Renal cortex interstitium (tissue), 11 donors: ENCODE measurements at regions not wholly inside any gene's neighbourhood (a gene's known extent, or its start where the extent isn't known, plus 50 kb on each side); places are given as distances from the start of the nearest gene placed in this dataset.
A peak's percentile ranks its signal among the peaks of the same experiment; 100 is the strongest.
"Not testable (repeated sequence)": the region's sequence is repeated elsewhere in the genome, so short reads cannot be mapped to it uniquely, and the experiment has no call there.

Experiments used
- DNase-seq, 11 donors: peaks; one replicate each; pipeline ENCODE4 v3.0.0-alpha.2; 2013; ENCODE audit warnings: low read depth in 9 of 11, low spot score in 4 of 11; ENCODE audit errors: extremely low read depth in 1 of 11

- DNase-seq: no peak
Measured at GRCh38 chr13:90710164-90710759, 637.2 kb upstream of the MIR17HG start.

GRCh38 chr13:90713441-90714133 is 633.9 kb upstream of the MIR17HG start:
- no peak for DNase-seq

GRCh38 chr13:90715485-90715884 is 632.0 kb upstream of the MIR17HG start:
- DNase-seq: no peak

- DNase-seq: peak; percentile 17 to 71 (median 27)
Measured at GRCh38 chr13:90717451-90717936, 630.0 kb upstream of the MIR17HG start.

- no peak for DNase-seq
Measured at GRCh38 chr13:90719461-90719860, 628.0 kb upstream of the MIR17HG start.

- DNase-seq: no peak
Measured at GRCh38 chr13:90721937-90722336, 625.5 kb upstream of the MIR17HG start.

GRCh38 chr13:90723381-90723780 is 624.1 kb upstream of the MIR17HG start:
- DNase-seq: no peak

- no peak for DNase-seq
Measured at GRCh38 chr13:90726375-90726774, 621.1 kb upstream of the MIR17HG start.

- DNase-seq: no peak
Measured at GRCh38 chr13:90732049-90732448, 615.4 kb upstream of the MIR17HG start.

GRCh38 chr13:90734497-90734896 is 613.0 kb upstream of the MIR17HG start:
- not testable (repeated sequence) for DNase-seq

GRCh38 chr13:90738881-90739280 is 608.6 kb upstream of the MIR17HG start:
- no peak for DNase-seq

- no peak for DNase-seq
Measured at GRCh38 chr13:90740099-90740498, 607.4 kb upstream of the MIR17HG start.

GRCh38 chr13:90742381-90742780 is 605.1 kb upstream of the MIR17HG start:
- no peak for DNase-seq

- DNase-seq: no peak
Measured at GRCh38 chr13:90746230-90746629, 601.3 kb upstream of the MIR17HG start.

- no peak for DNase-seq
Measured at GRCh38 chr13:90750021-90750420, 597.5 kb upstream of the MIR17HG start.

GRCh38 chr13:90751026-90751425 is 596.5 kb upstream of the MIR17HG start:
- no peak for DNase-seq

GRCh38 chr13:90752070-90752469 is 595.4 kb upstream of the MIR17HG start:
- no peak for DNase-seq

GRCh38 chr13:90757127-90757680 is 590.3 kb upstream of the MIR17HG start:
- DNase-seq: no peak

GRCh38 chr13:90760639-90761038 is 586.8 kb upstream of the MIR17HG start:
- DNase-seq: no peak

- no peak for DNase-seq
Measured at GRCh38 chr13:90763476-90764150, 583.9 kb upstream of the MIR17HG start.
